SH-SY5Y (cell line): ENCODE measurements at regions not wholly inside any gene's neighbourhood (a gene's known extent, or its start where the extent isn't known, plus 50 kb on each side); places are given as distances from the start of the nearest gene placed in this dataset.

Experiments used
- GATA2 ChIP-seq: IDR thresholded peaks from 2 replicates; pipeline ENCODE4 v1.6.1; 2011; ENCODE audit warnings: mild to moderate bottlenecking, low read depth, low read length
- GATA3 ChIP-seq: IDR thresholded peaks from 2 replicates; pipeline ENCODE4 v1.6.1; 2011; ENCODE audit warnings: low read depth, mild to moderate bottlenecking, low read length, moderate library complexity

- TF ChIP-seq GATA3 (no peak), GATA2 (no peak)
These were observed 706.6 kb upstream of the ACO1 start for GRCh38 chr9:31677877-31678276.
